ENCODE measurements at regions not wholly inside any gene's neighbourhood (a gene's known extent, or its start where the extent isn't known, plus 50 kb on each side); places are given as distances from the start of the nearest gene placed in this dataset.

DNA sequence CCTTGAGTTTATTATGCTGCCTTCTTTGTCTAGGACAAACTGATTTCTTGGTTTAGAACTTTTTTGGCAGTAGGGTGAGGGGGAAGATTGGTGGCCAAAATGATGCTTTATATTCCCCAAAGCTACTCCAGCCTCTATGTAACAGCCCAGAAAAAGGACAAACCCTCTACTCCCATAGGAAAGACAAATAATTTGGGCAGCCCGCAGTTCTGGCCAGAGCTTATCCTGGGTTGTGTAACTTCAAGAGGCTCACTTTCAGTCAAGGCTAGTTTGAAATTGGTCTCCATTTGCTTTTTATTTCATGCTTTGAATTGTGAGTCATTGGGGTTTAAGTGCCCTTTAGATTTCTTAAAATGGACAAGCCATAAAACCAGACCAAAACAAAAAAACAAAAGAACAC lies 142.3 kb downstream of the OLFM4 start:
- H3K9me3 ChIP-seq (ENCODE audit: control insufficient read depth in 4 of 4, insufficient read depth in 3 of 4, low read length in 3 of 4): peaks cover 0 to 3% (median 0%) of the 10 kb centered on the region in 4 donors
- 84 to 87% methylated on average over 1 of the region's 1 CpG for WGBS, 2 donors
- H3K4me1 ChIP-seq (ENCODE audit: control insufficient read depth in 5 of 5, insufficient read depth in 5 of 5, low read length in 5 of 5): peaks cover 0 to 2% (median 0%) of the 10 kb centered on the region in 5 donors
- TF ChIP-seq CTCF (IDR thresholded peaks at IDR 0.05; ENCODE audit: control extremely low read depth, extremely low read depth): no peak
- ATAC-seq (ENCODE audit: insufficient read depth, low FRiP score) (no peak), DNase-seq (no peak)
- no peaks in the 10 kb centered on the region for H3K36me3 ChIP-seq (ENCODE audit: control insufficient read depth in 4 of 4, insufficient read depth in 4 of 4, low read length in 4 of 4)
- no peak overlapping the region for H3K9ac ChIP-seq (ENCODE audit: insufficient read depth in 1 of 2, low read length in 2 of 2)
- no peak overlapping the region for H3K27ac ChIP-seq (ENCODE audit: low read depth in 1 of 2, low read length in 1 of 2)
- peaks cover 0 to 4% (median 0%) of the 10 kb centered on the region in 3 donors for H3K27me3 ChIP-seq (ENCODE audit: control insufficient read depth in 3 of 3, insufficient read depth in 3 of 3, low read length in 2 of 3)
- H3K4me3 ChIP-seq: no peak overlapping the region

DNA sequence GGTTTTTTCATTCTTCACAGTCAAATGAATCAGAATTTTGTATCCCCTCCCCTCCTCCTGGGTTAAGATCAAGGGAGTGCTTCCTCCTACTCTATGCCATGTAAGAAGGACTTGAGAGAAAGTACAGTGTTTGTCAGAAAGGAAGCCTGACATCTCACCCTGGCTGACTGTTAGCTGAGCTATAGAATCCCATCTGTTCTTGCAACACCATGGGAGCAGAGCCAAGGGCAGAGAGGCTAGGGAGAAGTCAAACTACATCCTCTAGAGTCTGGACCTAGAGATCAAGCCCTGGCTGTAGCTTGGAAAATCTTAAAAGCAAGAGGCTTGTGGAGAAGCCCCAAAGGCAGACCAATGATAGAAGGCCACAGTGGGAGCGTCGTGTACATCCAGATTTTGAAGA lies 145.9 kb downstream of the OLFM4 start:
- no peak for TF ChIP-seq CTCF (IDR thresholded peaks at IDR 0.05; ENCODE audit: control extremely low read depth, extremely low read depth)
- Histone ChIP-seq H3K9me3 (ENCODE audit: control insufficient read depth in 4 of 4, insufficient read depth in 3 of 4, low read length in 3 of 4) (peaks cover 0 to 3% (median 0%) of the 10 kb centered on the region in 4 donors), H3K27ac (ENCODE audit: low read depth in 1 of 2, low read length in 1 of 2) (no peak overlapping the region), H3K4me3 (no peak overlapping the region), H3K27me3 (ENCODE audit: control insufficient read depth in 3 of 3, insufficient read depth in 3 of 3, low read length in 2 of 3) (peaks cover 0 to 2% (median 0%) of the 10 kb centered on the region in 3 donors), H3K36me3 (ENCODE audit: control insufficient read depth in 4 of 4, insufficient read depth in 4 of 4, low read length in 4 of 4) (no peaks in the 10 kb centered on the region), H3K4me1 (ENCODE audit: control insufficient read depth in 5 of 5, insufficient read depth in 5 of 5, low read length in 5 of 5) (peaks cover 0 to 2% (median 0%) of the 10 kb centered on the region in 5 donors), H3K9ac (ENCODE audit: insufficient read depth in 1 of 2, low read length in 2 of 2) (no peak overlapping the region)
- ATAC-seq (ENCODE audit: insufficient read depth, low FRiP score): no peak
- DNase-seq: peak; percentile 5 to 61 (median 32)
- WGBS, 2 donors: 84 to 86% methylated on average over 2 of the region's 2 CpGs

DNA sequence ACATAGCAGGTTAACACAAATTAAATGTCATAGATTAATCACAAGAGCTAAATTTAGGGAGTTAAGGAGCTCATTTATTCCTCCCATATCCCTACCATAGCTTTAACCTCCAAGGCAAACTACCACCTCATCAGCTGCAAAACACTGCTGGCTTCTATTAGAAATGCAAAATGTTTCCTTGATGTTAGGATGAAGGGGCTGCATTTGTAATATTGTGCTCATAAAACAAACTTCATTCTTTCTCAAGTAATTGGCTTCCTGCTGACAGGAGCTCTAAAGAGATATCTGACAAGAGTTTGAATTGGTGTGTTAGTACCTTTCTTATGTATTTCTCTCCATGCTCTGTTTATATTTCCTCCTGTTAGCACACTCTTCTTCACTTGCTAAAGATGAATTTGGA lies 152.1 kb downstream of the OLFM4 start:
- Histone ChIP-seq H3K9ac (ENCODE audit: insufficient read depth in 1 of 2, low read length in 2 of 2) (no peak overlapping the region), H3K4me1 (ENCODE audit: control insufficient read depth in 5 of 5, insufficient read depth in 5 of 5, low read length in 5 of 5) (no peaks in the 10 kb centered on the region), H3K9me3 (ENCODE audit: control insufficient read depth in 4 of 4, insufficient read depth in 3 of 4, low read length in 3 of 4) (peaks cover 0 to 3% (median under 1%) of the 10 kb centered on the region in 4 donors), H3K4me3 (no peak overlapping the region), H3K36me3 (ENCODE audit: control insufficient read depth in 4 of 4, insufficient read depth in 4 of 4, low read length in 4 of 4) (no peaks in the 10 kb centered on the region), H3K27me3 (ENCODE audit: control insufficient read depth in 3 of 3, insufficient read depth in 3 of 3, low read length in 2 of 3) (no peaks in the 10 kb centered on the region), H3K27ac (ENCODE audit: low read depth in 1 of 2, low read length in 1 of 2) (no peak overlapping the region)
- TF ChIP-seq CTCF (IDR thresholded peaks at IDR 0.05; ENCODE audit: control extremely low read depth, extremely low read depth): no peak
- ATAC-seq (ENCODE audit: insufficient read depth, low FRiP score) (no peak), DNase-seq (no peak)

GRCh38 chr13:53182724-53183123 lies 154.1 kb downstream of the OLFM4 start:
- H3K36me3 ChIP-seq (ENCODE audit: control insufficient read depth in 4 of 4, insufficient read depth in 4 of 4, low read length in 4 of 4): no peaks in the 10 kb centered on the region

More at GRCh38 chr13:53182724-53183123, 154.1 kb downstream of the OLFM4 start:
- 43% methylated on average over 3 of the region's 3 CpGs for WGBS, 2 donors
- no peaks in the 10 kb centered on the region for H3K4me1 ChIP-seq (ENCODE audit: control insufficient read depth in 5 of 5, insufficient read depth in 5 of 5, low read length in 5 of 5)
- H3K9me3 ChIP-seq (ENCODE audit: control insufficient read depth in 4 of 4, insufficient read depth in 3 of 4, low read length in 3 of 4): peaks cover 0 to 3% (median under 1%) of the 10 kb centered on the region in 4 donors
- no peak for ATAC-seq (ENCODE audit: insufficient read depth, low FRiP score)
- H3K27me3 ChIP-seq (ENCODE audit: control insufficient read depth in 3 of 3, insufficient read depth in 3 of 3, low read length in 2 of 3): no peaks in the 10 kb centered on the region
- no peak for DNase-seq
- no peak overlapping the region for H3K4me3 ChIP-seq
- H3K27ac ChIP-seq (ENCODE audit: low read depth in 1 of 2, low read length in 1 of 2): no peak overlapping the region
- H3K9ac ChIP-seq (ENCODE audit: insufficient read depth in 1 of 2, low read length in 2 of 2): no peak overlapping the region
- no peak for TF ChIP-seq CTCF (IDR thresholded peaks at IDR 0.05; ENCODE audit: control extremely low read depth, extremely low read depth)
